ENCODE measurements at regions not wholly inside any gene's neighbourhood (a gene's known extent, or its start where the extent isn't known, plus 50 kb on each side); places are given as distances from the start of the nearest gene placed in this dataset.

DNA sequence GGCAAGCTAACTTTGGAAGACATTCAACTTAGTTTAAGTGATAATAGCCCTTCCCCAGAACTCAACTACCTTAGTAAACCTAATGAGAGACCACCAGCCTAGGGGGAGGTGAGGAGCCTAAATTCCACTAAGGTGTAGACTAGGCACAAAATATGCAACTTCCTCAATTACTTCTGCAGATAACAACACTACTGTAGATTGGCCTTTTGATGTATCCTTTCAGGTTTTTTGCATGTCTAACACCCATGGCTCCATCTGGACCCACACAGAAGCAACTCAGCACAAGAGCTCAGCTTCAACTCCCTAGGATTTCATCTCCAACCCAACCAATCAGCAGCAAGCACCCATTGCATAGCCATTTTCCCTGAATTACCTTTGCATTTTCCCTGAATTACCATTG, 353.3 kb downstream of the AKAIN1 start:
- intact Hi-C loops (cut with DNase I), result no loop called here
- no peak for DNase-seq
- H3K27me3 ChIP-seq, result no peaks in the 10 kb centered on the region
- H3K27ac ChIP-seq, result no peak overlapping the region
- H3K9me3 ChIP-seq, result peaks cover 0 to 4% (median 0%) of the 10 kb centered on the region in 12 donors
- no peaks in the 10 kb centered on the region for H3K4me1 ChIP-seq
- no peak overlapping the region for H3K4me3 ChIP-seq
- TF ChIP-seq, protein P1, sequence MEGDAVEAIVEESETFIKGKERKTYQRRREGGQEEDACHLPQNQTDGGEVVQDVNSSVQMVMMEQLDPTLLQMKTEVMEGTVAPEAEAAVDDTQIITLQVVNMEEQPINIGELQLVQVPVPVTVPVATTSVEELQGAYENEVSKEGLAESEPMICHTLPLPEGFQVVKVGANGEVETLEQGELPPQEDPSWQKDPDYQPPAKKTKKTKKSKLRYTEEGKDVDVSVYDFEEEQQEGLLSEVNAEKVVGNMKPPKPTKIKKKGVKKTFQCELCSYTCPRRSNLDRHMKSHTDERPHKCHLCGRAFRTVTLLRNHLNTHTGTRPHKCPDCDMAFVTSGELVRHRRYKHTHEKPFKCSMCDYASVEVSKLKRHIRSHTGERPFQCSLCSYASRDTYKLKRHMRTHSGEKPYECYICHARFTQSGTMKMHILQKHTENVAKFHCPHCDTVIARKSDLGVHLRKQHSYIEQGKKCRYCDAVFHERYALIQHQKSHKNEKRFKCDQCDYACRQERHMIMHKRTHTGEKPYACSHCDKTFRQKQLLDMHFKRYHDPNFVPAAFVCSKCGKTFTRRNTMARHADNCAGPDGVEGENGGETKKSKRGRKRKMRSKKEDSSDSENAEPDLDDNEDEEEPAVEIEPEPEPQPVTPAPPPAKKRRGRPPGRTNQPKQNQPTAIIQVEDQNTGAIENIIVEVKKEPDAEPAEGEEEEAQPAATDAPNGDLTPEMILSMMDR (IDR thresholded peaks at IDR 0.05), result no peak
- no peak for TF ChIP-seq POLR2A (IDR thresholded peaks at IDR 0.05)
- no peaks in the 10 kb centered on the region for H3K36me3 ChIP-seq
- ATAC-seq, result no peak

DNA sequence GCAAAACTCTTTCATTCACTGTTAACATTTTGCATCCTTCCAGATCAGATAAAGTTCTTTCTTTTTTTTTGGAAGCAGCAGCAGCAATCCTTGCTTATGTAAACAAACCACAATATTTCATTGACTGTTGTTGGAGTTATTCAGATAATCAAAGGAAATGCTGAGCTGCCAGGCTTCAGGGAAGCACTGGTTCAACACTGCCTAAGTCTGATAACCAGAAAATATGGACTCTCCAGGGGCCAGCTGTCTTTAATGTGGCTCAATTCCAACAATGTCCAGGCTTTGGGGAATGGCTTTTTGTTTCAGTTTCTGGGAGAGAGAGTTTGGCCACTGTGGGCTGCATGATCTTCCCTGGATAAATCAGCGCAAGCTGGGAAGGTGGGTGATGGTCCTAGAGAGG, 354.3 kb downstream of the AKAIN1 start:
- Histone ChIP-seq H3K9me3 (peaks cover 0 to 4% (median 0%) of the 10 kb centered on the region in 12 donors), H3K36me3 (no peaks in the 10 kb centered on the region), H3K4me1 (no peaks in the 10 kb centered on the region), H3K27me3 (no peaks in the 10 kb centered on the region), H3K27ac (no peak overlapping the region), H3K4me3 (no peak overlapping the region)
- ATAC-seq (no peak), DNase-seq (no peak)
- no peak for TF ChIP-seq POLR2A (IDR thresholded peaks at IDR 0.05)
- TF ChIP-seq, protein P1 (IDR thresholded peaks at IDR 0.05), result no peak
- 50 to 73% (median 69%) methylated on average over 1 of the region's 1 CpG for WGBS, 4 donors
- intact Hi-C loops (cut with DNase I), result no loop called here

DNA sequence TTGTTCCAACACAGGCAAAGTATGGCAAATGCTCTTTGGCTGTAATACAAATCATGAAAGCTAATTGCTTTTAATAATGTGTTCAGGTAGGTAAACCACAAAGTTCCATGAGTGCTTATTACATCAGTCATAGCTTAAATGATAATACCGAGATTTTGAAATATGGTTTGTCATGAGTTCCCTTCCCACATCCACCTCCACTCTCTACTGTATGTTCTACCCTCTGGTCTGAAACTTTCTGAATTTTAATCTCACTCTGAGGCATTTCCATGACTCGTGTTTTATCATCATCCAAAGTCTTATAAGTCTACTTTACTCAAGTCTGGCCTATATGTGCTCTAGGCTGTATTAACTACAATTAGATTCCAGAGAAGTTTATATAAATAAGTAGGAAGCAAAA, 354.8 kb downstream of the AKAIN1 start:
- Histone ChIP-seq H3K36me3 (no peaks in the 10 kb centered on the region), H3K27me3 (no peaks in the 10 kb centered on the region), H3K9me3 (peaks cover 0 to 4% (median 0%) of the 10 kb centered on the region in 12 donors), H3K4me3 (no peak overlapping the region), H3K4me1 (no peaks in the 10 kb centered on the region), H3K27ac (no peak overlapping the region)
- intact Hi-C loops (cut with DNase I), result no loop called here
- ATAC-seq, result no peak
- DNase-seq, result no peak
- TF ChIP-seq POLR2A (IDR thresholded peaks at IDR 0.05), result no peak
- 50 to 66% (median 61%) methylated on average over 2 of the region's 2 CpGs for WGBS, 4 donors

DNA sequence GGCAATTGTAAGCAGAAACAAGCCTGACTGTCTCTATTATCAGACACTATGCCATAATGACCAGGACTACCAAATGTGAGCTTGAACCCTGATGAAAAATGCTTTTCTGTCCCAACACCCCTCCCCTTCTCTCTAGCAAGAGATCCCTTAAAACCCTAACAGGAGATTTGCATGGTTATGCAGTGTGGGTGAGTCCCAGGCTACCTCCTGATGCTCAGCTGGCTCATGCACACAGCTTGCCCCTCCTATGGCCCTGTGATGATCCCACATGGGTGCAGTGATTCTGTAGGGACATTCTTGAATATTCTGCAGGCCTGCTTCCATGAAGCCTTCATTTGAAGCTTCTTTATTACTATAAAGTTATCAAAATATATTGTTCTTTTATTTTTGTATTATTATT, 357.4 kb downstream of the AKAIN1 start:
- Histone ChIP-seq H3K9me3 (no peaks in the 10 kb centered on the region), H3K4me3 (no peak overlapping the region), H3K4me1 (no peaks in the 10 kb centered on the region), H3K27ac (no peak overlapping the region), H3K27me3 (no peaks in the 10 kb centered on the region), H3K36me3 (no peaks in the 10 kb centered on the region)
- no peak for DNase-seq
- intact Hi-C loops (cut with DNase I), result no loop called here
- no peak for ATAC-seq
- TF ChIP-seq, protein P1 (IDR thresholded peaks at IDR 0.05), result no peak
- no peak for TF ChIP-seq POLR2A (IDR thresholded peaks at IDR 0.05)

DNA sequence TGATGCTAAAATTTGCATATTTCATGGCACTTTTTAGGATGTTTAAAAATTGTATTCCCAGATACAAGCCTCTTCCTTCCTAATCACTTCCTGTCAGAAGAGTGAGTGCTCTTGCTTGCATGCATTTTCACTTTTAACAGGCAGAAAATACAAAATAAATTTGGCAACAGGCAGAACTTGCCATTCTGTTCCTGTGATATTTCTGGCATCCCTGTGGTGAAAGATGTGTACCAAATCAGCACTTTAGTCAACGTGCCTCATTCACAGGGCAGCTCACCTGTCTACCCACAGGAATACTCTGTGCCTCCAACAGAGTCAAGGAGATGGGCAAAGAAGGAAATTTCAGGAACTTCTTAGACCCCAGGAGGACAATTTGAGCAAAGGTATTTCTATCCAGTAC, 360.9 kb downstream of the AKAIN1 start:
- Histone ChIP-seq H3K27ac (no peak overlapping the region), H3K27me3 (no peaks in the 10 kb centered on the region), H3K4me3 (no peak overlapping the region), H3K36me3 (no peaks in the 10 kb centered on the region), H3K4me1 (no peaks in the 10 kb centered on the region), H3K9me3 (no peaks in the 10 kb centered on the region)
- 41 to 73% (median 45%) methylated on average over 1 of the region's 1 CpG for WGBS, 4 donors
- TF ChIP-seq, protein P1 (IDR thresholded peaks at IDR 0.05), result no peak
- TF ChIP-seq POLR2A (IDR thresholded peaks at IDR 0.05), result no peak
- DNase-seq, result no peak
- ATAC-seq, result no peak
- intact Hi-C loops (cut with DNase I), result no loop called here
